ENCODE measurements at regions not wholly inside any gene's neighbourhood (a gene's known extent, or its start where the extent isn't known, plus 50 kb on each side); places are given as distances from the start of the nearest gene placed in this dataset.
"Not testable (repeated sequence)": the region's sequence is repeated elsewhere in the genome, so short reads cannot be mapped to it uniquely, and the experiment has no call there.

DNA sequence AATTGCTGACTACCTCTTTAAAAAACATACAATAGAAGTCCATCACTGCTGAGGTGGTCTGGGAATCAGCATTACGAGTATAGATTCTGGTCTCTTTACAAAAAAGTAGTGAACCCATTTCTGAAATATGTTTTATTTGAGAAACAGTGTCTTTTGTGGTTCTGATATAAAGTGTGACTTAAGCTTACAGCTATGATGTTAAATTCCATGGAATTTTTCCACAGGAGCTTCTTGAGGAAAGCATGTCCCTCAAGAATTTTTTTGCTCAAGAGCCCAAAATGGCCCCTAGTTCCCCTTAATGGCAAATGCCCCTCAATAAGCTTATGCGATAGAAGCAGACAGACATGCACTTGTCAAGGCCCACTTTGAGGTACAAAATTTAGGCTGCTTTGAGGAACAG, 265.7 kb downstream of the FAM170A start:
- DNase-seq (ENCODE audit: low read depth), result no peak

DNA sequence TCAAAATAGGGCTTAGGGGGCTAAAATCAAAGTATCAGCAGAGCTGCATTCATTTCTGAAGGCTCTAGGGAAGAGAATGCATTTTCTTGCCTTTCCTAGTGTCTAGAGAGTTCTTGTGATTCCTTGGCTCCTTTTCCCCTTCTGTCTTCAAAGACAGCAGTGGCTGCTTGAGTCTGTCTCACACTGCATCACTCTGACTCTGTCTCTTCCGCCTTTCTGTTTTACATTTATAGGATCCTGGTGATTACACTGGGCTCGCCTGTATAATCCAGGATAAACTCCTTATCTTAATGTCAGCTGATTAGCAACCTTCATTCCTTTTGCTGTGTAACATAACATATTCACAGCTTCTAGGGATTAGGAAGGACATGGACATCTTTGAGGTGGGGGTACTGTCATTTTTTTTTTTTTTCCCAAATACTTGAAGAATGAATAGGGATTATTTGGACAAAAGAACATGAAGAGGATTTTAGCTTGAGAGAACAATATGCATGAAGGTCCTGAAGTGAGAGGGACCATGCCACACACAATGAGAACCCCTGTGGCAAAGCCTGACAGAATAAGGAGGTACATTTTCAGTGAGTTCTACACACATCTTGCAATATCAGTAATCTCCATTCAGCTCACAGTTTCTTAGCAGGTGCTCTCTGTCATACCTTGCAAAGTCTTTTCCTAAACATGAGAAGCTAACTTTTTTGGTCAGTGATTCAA, 267.6 kb downstream of the FAM170A start:
- no peak for DNase-seq (ENCODE audit: low read depth)

DNA sequence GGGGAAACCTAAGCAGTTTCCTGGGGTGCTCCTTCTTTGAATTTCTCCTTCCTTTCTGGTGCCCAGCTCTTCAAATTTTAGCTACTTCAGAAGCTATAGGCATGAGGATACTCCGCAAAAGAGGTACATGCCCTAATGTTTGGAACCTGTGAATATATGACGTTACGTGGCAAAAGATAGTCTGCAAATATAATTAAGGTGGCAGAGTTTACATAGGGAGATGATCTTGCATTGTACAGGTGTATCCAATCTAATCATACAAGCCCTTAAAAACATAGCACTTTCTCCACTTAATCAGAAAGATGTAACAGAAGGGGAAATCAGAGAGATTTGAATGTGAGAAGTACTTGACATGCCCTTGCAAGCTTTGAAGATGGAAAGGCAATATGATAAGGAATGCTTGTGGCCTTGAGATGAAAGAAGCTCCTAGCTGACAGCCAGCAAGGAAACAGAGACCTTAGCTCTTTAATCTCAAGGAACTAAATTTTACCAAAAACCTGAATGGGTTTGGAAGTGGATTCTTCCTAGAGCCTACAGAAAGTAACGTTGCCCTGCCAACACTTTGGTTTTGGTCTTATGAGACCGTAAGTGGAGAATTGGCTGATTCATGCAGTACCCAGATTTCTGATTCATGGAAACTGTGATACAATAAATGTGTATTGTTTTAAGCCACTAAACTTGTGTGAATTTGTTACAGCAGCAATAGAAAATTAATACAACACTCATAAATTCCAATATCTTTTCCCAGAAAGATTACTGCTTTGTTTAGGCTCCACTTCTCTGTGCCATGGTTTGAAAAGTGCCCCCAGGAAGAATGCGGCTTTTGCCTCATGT, 268.4 kb downstream of the FAM170A start:
- DNase-seq (ENCODE audit: low read depth), result no peak

DNA sequence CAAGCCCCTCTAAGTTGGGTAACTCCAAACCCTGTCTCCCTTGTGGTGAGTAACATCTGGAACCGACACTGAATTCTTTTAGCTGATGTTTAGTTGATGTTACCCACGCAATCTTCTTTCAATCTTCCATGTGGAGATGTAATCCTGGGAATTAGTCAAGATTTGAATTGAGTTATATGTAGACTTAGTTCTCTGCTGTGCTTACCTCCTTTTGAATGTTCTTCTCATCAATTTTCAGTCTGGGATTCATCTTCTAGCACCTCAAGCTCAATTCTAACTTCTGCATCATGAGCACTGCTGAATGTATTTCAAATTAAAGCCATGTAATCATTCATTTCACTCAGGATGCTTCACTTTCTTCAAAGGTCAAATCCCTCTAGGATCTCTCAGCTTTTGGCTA, 270.6 kb downstream of the FAM170A start:
- no peak for DNase-seq (ENCODE audit: low read depth)

DNA sequence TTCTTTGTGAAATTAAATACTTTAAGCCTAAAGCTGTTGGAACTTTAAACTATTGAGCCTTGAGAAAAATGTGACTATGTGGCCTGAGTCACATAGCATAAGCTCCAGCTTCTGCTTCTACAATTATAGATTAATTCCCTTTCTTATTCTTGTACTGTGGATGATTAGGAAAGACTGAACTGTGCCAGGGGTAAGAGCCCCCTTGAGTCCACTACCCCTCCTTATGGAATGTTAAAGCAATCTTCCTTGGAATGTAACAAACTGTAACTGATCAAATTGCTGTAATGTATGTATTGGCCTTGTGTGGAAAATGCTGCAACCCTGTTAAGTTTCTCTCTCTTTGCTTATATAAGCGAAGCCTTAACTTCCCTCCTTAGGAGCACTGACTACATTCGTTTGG, 273.2 kb downstream of the FAM170A start:
- DNase-seq (ENCODE audit: low read depth), result no peak

DNA sequence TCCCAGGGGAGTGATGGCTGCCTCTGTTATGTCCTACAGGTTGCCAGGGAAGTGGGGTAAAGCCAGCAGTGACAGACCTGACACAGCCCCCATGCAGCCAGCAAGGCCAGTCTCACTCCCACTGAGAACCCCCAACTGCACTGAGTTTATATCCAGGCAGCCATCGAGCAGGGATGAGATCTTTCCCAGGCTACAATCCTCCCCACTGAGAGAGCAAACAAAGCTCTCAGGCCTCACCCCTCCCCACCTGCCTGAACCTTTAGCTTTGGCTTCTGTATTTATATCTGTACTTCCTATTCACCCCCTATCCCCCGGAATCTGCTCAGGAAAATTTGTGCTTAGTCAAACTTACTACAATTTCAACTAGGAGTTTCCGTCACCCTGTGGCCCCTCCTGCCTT, 284.1 kb downstream of the FAM170A start:
- DNase-seq (ENCODE audit: low read depth), result no peak

DNA sequence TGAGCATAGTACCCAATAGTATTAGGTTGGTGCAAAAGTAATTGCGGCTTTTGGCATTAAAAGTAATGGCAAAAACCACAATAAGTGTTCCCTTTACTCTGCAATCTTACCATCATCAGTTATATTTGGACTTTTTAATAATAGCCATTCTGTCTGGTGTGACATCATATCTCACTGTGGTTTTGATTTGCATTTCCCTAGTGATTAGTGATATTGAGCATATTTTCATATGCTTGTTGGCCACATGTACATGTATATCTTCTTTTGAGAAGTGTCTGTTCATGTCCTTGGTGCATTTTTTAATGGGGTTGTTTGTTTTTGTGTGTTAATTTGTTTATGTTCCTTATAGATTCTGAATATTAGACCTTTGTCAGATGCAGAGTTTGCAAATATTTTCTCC, 289.9 kb downstream of the FAM170A start:
- DNase-seq (ENCODE audit: low read depth), result no peak

DNA sequence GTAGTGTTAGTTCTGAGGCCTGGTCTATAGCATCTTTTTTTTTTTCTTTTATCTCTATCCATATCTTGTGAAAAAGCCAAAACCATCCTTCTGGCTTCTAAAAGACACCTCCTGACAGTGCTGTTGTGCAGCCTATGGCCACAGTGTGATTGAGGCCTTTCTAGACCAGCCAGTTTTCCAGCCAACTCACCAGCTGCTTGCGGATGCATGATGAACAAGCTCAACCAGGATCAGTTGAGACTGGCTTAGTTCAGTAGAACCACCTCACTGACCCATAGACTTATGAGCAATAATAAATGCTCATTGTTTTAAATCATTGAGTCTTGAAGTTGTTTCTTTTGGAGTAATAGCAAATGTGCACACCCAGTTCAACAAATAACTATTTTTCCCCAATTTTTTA, 296.9 kb downstream of the FAM170A start:
- no peak for DNase-seq (ENCODE audit: low read depth)

DNA sequence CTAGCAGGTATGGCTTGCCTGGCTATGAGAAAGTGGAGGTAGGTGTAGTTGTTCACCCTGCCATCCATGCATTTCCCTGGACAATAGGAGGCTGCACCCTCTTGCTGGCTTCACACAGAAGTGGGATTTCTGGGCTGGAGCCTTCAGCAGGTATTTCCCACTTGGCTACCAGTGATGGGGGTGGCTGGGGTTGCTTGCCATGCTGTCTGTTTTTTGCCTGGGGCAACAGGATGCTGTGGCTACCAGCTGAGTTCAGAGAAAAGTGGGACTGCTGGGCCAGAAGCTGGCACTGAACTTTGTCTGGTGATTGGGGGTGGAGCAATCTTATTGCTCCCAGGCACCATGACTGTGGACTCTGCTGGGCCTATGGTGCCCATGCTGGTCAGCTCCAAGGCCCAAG, 299.6 kb downstream of the FAM170A start:
- no peak for DNase-seq (ENCODE audit: low read depth)

DNA sequence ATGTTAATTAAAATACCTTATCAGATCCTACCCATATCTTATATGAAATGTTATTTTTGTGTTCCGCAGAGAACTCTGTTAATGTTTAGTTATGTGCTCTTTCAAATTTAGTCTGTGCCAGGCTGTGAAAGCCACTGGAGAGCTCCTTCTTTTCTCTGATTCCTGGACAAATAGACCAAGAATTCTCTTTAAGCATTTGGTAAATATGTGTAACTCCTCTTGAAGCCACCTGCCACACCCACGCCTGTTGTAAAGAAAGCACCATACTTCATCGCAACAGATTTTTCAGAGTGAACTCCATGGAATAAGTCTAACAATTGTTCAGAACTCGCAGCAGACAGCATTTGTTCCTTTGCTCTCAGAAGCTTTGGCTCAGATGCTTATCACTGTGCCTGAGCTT, 301.1 kb downstream of the FAM170A start:
- no peak for DNase-seq (ENCODE audit: low read depth)

DNA sequence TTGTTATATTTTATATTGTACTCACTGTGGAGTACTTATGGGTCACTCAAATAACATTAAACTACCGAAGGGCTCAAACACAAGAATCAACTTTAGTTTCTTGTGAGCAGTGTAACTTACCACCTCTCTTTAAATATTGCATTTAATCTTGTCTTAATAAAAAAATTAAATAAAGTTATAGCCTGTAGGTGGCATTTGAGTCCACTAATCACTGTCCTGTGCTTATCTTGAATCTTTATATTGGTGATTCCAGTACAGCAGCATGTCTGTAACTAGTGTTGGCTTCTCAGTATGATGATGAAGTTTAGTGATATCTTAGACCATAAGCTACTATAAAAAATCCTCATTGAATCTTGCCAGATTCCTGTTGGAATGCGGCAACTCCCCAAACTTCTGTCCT, 313.8 kb downstream of the FAM170A start:
- DNase-seq (ENCODE audit: low read depth), result peak; percentile 37

DNA sequence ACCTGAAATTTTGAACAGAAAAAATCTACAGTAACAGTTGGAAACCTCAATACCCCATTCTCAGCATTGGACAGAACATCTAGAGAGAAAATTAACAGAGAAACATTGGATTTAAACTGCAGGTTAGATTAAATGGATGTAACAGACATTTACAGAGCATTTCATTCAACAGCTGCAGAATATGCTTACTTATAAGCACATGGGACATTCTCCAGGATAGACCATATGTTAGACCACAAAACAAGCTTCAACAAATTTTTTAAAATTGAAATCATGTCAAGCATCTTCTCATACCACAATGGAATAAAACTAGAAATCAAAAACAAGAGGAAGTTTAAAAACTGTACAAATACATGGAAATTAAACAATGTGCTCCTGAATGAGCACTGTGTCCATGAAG, 316.3 kb downstream of the FAM170A start:
- no peak for DNase-seq (ENCODE audit: low read depth)

DNA sequence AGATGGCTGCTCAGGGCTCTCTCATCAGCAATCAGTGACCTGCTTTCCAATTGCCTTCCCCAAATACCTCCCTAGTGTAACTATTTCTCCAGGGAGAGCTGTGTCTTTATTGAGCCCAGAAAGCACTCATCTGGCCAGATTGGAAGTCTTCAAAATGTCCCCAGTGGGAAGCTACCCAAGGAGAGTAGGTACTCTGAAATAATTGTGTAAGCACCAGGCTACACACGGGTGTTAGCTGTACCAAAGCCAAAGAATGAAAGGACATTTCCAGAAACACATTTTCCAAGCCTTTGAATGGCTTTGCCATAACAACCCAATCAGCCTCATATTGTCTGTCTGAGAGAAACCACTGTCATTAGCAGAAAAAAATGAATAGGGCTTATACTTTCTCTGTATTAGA, 318.8 kb downstream of the FAM170A start:
- DNase-seq (ENCODE audit: low read depth), result no peak

DNA sequence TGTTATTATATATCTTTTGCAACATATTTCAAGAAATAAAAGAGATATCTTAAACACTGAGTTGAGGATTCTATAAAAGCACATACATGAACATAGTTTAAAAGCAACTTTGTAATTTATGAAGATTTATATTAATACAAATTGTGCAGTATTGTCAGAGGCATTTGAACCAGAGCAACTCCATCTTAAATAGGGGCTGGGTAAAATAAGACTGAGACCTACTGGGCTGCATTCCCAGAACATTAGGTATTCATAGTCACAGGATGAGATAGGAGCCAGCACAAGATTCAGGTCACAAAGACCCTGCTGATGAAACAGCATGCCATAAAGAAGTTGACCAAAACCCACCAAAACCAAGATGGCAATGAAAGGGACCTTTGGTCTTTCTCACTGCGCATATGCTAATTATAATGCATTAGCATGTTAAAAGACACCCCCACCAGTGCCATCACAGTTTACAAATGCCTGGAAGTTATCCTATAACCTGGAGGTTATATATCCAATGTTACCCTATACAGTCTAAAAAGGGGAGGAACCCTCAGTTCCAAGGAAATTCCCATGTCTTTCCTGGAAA, 320.2 kb downstream of the FAM170A start:
- no peak for DNase-seq (ENCODE audit: low read depth)

DNA sequence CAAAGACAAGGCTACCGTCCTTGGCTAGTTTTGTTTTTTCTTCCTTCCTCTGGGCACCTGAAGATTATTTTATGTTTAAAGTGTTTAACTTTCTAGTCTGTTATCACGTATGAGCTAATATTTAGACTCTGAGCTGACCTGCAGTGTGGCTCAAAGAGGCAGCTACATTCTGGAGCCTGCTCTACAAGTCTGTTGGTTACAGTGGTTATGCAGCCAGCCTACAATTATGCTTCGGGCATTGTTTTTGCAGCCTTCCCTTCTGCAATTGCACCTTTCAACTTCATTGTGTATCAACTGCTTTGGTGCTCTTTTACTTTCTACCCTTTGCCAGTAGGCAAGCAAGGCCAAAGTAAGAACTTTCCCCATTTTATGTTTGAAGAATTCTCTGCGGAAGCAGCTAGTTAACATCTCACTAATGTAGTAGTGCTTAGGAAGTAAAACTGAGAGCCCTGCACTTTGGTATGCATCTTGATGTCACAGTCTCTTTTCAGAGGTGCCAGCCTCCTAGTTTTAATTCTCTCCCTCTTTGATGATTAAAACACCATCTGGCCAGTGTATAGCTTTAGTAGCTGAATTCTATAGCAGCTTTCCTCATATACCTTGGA, 322.1 kb downstream of the FAM170A start:
- DNase-seq (ENCODE audit: low read depth), result no peak

DNA sequence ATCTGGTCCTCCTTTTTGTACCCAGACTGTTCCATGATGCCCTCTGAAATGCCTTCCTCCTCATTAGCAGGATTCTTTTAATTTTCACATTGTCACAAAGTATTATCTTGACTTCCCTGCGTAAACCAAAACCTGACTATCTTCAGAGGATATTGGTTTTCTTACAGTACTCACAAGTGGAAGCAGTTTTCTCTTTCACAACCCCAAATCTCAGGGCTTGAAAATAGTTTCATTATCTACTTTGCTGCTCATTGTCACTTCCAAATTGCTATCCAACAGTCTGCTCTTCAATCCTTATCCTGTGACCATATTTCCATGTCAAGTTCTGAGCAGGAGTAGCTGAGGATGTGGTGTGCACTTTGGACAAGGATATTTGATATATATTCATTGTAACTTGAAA, 324.1 kb downstream of the FAM170A start:
- no peak for DNase-seq (ENCODE audit: low read depth)

DNA sequence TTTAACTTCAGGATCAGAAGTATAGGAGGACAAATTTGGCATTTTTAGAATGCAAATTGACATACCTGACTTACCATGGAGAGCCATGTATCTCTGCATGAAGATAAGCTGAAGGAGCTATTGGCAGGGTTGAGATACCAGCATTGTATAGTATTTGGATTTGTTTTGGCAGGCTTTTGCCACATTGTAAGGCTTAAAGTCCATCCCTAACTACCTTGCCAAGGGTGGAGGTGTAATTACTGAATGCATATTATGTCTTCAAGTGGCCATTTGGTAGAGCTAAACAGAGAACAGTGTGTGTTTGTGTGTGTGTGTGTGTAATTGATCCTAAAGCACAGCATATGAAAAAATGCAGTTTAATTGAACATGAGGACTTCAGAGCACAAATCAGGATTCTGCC, 324.7 kb downstream of the FAM170A start:
- no peak for DNase-seq (ENCODE audit: low read depth)

DNA sequence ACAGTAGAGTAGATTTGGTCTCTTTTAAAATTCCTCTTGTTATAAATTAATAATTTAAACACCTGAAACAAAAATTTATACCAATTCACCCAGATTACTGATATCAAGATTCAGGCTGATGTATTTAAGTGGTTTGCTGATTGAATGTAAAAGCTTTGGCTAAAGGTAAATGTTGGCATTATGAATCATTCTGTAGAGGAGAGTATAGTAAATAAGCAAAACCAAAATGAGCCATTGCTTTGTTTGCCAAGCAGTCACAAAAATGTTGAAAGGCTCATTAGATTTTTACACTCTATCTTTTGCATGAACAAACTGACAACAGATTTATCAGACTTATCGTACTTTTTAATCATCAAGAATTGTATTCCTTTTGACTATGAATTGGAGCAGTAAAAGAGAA, 332.6 kb downstream of the FAM170A start:
- DNase-seq (ENCODE audit: low read depth), result no peak

DNA sequence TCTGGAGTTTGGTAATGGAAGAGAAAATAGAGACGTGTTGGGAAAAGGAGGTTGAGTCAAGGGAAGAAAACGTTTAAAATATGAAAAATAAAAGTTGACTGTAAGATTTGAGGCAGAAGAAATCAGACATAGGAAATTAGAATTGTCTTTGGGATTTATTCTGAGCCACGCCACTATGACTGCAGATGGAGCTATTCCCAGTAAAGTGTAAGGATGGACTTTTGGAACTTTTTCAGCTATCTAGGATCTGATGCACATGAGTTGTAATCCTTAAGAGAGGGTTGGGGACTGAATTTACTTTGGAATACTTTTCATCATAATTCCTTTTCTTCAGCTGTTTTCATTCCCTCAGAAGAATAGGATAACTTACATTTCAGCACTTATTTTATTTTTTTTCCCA, 336.7 kb downstream of the FAM170A start:
- DNase-seq (ENCODE audit: low read depth), result peak; percentile 9

DNA sequence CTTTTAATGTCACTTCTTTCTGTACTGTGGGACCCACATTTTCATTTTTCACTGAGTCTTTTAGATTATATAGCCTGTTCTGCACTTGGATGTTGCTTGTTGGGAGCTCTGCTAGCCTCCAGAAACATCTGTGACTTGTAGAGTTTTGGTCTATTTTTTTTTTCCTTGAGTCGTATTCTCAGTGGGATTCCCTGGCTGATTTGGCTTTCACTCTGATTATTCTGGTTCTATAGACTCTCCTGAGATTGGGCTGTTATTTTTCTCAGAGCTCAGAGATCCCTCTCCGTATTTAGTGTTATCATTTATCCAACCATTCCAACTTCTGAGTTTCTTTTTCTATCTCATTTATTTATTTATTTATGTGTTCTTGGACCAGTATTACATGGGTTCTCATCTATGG, 339.3 kb downstream of the FAM170A start:
- DNase-seq (ENCODE audit: low read depth), result no peak

DNA sequence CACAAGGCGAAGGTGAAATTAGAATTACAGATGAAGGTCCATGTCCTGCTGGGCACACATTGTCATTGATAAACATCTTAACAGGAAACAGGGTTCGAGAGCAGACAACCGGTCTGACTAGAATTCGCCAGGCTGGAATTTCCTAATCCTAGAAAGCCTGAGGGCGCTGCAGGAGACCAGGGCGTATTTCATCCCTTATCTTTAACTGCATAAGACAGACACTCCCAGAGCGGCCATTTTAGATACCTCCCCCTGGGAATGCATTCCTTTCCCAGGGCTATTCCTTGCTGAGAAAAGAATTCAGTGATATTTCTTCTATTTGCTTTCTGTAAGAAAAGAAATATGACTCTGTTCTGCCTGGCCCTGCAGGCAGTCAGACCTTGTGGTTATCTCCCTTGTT, 357.7 kb downstream of the FAM170A start:
- not testable (repeated sequence) for DNase-seq (ENCODE audit: low read depth)

DNA sequence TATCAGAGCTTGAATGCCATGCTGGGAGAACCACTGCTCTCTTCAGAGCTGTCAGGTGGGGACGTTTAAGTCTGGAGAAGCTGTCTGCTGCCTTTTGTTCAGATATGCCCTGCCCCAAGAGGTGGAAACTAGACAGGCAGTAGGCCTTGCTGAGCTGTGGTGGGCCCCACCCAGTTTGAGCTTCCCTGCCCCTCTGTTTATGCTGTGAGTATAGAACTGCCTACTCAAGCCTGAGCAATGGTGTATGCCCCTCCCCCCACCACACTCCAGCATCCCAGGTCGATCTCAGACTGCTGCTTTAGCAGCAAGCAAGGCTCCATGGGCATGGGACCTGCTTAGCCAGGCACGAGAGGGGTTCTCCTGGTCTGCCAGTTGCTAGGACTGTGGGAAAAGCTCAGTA, 362.3 kb downstream of the FAM170A start:
- DNase-seq (ENCODE audit: low read depth), result no peak

DNA sequence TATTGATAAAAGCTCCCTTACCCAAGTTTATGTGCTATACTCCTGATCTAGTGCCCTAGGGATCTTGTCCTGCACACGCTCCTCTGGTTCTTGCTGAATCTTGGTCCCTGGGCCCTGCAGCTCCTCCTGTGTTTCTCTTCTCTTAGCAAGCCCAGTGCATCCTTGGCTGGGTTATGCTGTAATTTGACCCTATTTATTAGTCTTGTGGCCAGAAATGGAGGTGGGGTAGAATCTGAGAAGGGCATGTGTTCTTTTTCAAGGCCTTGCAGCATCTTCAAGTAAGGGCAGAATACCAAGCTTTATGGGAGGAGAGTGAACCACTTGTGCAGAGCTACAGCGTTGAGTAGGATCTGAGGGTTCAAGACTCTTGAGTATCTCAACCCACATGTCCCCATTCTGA, 366.8 kb downstream of the FAM170A start:
- no peak for DNase-seq (ENCODE audit: low read depth)

All from ELR (cell line).